Aorta (tissue), 5 donors: ENCODE measurements at regions not wholly inside any gene's neighbourhood (a gene's known extent, or its start where the extent isn't known, plus 50 kb on each side); places are given as distances from the start of the nearest gene placed in this dataset.

Experiments
- ATAC-seq: fragments of 200-7000 bp; cut with Tn5 transposase; one replicate; pipeline ENCODE4 v1.9.1; 2022; ENCODE audit warnings: moderate library complexity; ENCODE audit not compliant: low FRiP score
- DNase-seq, 2 donors: peaks; one replicate each; pipeline ENCODE4 v3.0.0-alpha.2; 2020
- H3K27ac ChIP-seq, 2 donors: one replicate each; pipeline ENCODE4 v1.5.1; 2013; ENCODE audit warnings: low read length in 2 of 2, mild to moderate bottlenecking in 2 of 2, moderate library complexity in 2 of 2, control low read depth in 1 of 2, inconsistent platforms in 1 of 2, low read depth in 1 of 2
- H3K27me3 ChIP-seq, 2 donors: one replicate each; pipeline ENCODE4 v1.6.1; 2013; ENCODE audit warnings: control low read depth in 1 of 2, low read length in 1 of 2, mild to moderate bottlenecking in 1 of 2, moderate library complexity in 1 of 2; ENCODE audit not compliant: insufficient read depth in 2 of 2, control insufficient read depth in 1 of 2
- H3K36me3 ChIP-seq, 2 donors: one replicate each; pipeline ENCODE4 v1.6.1; 2013; ENCODE audit warnings: control low read depth in 1 of 2, low read length in 1 of 2, mild to moderate bottlenecking in 1 of 2; ENCODE audit not compliant: insufficient read depth in 2 of 2, control insufficient read depth in 1 of 2
- H3K4me1 ChIP-seq, 2 donors: one replicate each; pipeline ENCODE4 v1.6.1; 2013; ENCODE audit warnings: low read length in 2 of 2, control low read depth in 1 of 2, mild to moderate bottlenecking in 1 of 2, moderate library complexity in 1 of 2; ENCODE audit not compliant: insufficient read depth in 2 of 2, control insufficient read depth in 1 of 2
- H3K4me3 ChIP-seq, 2 donors: one replicate each; pipeline ENCODE4 v1.5.1; 2013; ENCODE audit warnings: low read length in 2 of 2, control low read depth in 1 of 2, mild to moderate bottlenecking in 1 of 2
- H3K9me3 ChIP-seq: one replicate; pipeline ENCODE4 v1.6.1; 2013; ENCODE audit warnings: mild to moderate bottlenecking, low read length; ENCODE audit not compliant: control insufficient read depth
- WGBS, 2 donors: extraction: QIAGEN DNeasy Blood & Tissue Kit; methylation state at CpG; one replicate each; pipeline ENCODE4 v1.1.7; 2013; 5-methylcytosine and 5-hydroxymethylcytosine counted together
- intact Hi-C, 2 donors: fragments of 100-400 bp; cut with DNase I; formaldehyde crosslinking; loops; one replicate each; pipeline versions ENCODE4 v1.14.2 to v1.15.0; 2022
- donor health status: healthy with polysubstance abuse.
- donor health status: Bipolar disorder and iron deficiency.
- donor health status: DM: no; HTN: no; CAD: no.
- donor health status: DM: no; HTN: no; CAD: no.
- donor health status: DM: yes; HTN: yes; CAD: no.

DNA sequence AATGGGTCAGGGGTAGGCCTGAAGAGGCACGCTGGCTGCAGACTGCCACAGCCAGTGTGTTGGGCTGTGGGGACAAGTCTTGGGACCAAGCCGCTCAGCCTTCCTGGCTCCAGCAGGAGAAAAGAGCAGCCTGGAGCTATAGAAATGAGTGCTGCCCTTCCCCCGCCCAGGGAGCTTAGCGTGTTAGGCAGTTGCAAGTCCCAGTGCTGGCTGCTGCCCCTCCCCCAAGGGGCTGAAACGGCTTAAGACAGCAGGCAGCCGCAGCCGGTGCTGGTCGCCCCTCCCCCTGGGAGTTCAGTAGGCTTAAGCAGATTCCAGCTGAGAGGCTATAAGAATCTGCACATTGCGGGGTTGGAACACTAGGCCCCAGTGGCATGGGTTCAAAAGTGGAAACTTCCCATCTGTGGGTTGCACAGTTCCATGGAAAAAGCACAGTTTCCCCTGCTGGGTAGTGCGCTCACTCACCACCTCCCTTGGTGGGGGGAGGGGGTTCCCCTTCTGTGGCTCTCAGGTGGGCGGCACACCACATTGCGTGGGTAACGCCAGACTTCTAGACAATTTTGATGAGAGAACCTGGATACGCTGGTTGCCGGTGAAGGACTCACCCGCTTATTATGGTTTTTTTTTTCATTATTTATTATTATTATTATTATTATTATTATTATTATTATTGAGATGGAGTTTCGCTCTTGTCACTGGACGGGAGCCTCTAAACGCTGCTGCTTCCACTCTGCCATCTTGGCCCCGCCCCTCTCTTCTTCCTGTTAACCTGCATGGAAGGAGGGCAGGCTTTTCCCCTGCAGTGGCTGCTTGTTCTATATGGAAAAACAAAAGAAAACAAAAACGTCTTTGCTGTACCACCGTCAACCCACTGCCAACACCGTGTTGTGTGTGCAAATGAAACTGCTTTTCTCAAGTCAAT lies 151.1 kb downstream of the CXCL12 start:
- no peak for DNase-seq
- intact Hi-C loops = no loop called here
- ATAC-seq = no peak

GRCh38 chr10:44217274-44217820 lies 167.6 kb downstream of the CXCL12 start:
- 18 to 30% methylated on average over 3 of the region's 3 CpGs for WGBS, 2 donors
- H3K4me1 ChIP-seq = no peaks in the 10 kb centered on the region
- intact Hi-C loops = no loop called here
- ATAC-seq (peak; percentile 77), DNase-seq (no peak)
- H3K27ac ChIP-seq = no peak overlapping the region
- no peaks in the 10 kb centered on the region for H3K27me3 ChIP-seq
- no peak overlapping the region for H3K4me3 ChIP-seq
- no peaks in the 10 kb centered on the region for H3K36me3 ChIP-seq
- no peaks in the 10 kb centered on the region for H3K9me3 ChIP-seq

More for the DNA sequence above, 151.1 kb downstream of the CXCL12 start:
- Histone ChIP-seq H3K4me3 (no peak overlapping the region), H3K27me3 (no peaks in the 10 kb centered on the region), H3K4me1 (no peaks in the 10 kb centered on the region), H3K36me3 (no peaks in the 10 kb centered on the region), H3K9me3 (no peaks in the 10 kb centered on the region), H3K27ac (no peak overlapping the region)
- WGBS, 2 donors = 68 to 70% methylated on average over 23 of the region's 23 CpGs

- WGBS, 2 donors = 93 to 96% methylated on average over 2 of the region's 2 CpGs
- intact Hi-C loops = no loop called here
- DNase-seq (no peak), ATAC-seq (no peak)
- Histone ChIP-seq H3K4me1 (no peaks in the 10 kb centered on the region), H3K36me3 (no peaks in the 10 kb centered on the region), H3K9me3 (no peaks in the 10 kb centered on the region), H3K27ac (no peak overlapping the region), H3K27me3 (no peaks in the 10 kb centered on the region), H3K4me3 (no peak overlapping the region)
Observed at GRCh38 chr10:44216073-44216472, 168.8 kb downstream of the CXCL12 start.

DNA sequence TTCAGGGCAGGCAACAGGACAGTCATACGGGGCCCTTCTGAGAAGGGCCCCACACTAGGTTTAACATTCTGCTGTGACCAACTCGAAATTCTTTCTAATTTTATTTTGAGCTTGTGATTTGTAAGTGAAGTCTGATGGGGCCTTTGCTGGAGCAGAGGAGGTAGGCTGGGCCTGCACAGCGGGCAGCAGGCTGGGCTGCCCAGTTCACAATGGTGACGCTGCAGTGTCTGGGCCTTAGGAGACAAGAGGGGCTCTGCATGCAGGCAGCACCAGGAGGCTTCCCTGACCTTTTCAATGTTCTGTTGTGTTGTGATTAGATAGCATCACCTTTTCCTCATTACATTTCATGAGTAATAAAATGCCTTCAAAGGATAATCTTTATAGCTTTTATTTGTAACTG lies 175.1 kb downstream of the CXCL12 start:
- Histone ChIP-seq H3K4me3 (no peak overlapping the region), H3K9me3 (no peaks in the 10 kb centered on the region), H3K27ac (no peak overlapping the region), H3K27me3 (no peaks in the 10 kb centered on the region), H3K36me3 (no peaks in the 10 kb centered on the region), H3K4me1 (no peaks in the 10 kb centered on the region)
- 45 to 67% methylated on average over 4 of the region's 4 CpGs for WGBS, 2 donors
- ATAC-seq (no peak), DNase-seq (no peak)
- intact Hi-C loops = no loop called here

GRCh38 chr10:44207160-44207559 lies 177.7 kb downstream of the CXCL12 start:
- intact Hi-C loops = no loop called here
- 91 to 94% methylated on average over 9 of the region's 9 CpGs for WGBS, 2 donors
- Histone ChIP-seq H3K27ac (no peak overlapping the region), H3K4me3 (no peak overlapping the region), H3K9me3 (no peaks in the 10 kb centered on the region), H3K27me3 (no peaks in the 10 kb centered on the region), H3K4me1 (no peaks in the 10 kb centered on the region), H3K36me3 (no peaks in the 10 kb centered on the region)
- DNase-seq (no peak), ATAC-seq (no peak)

GRCh38 chr10:44206127-44206818 lies 178.6 kb downstream of the CXCL12 start:
- ATAC-seq (no peak), DNase-seq (no peak)
- Histone ChIP-seq H3K9me3 (no peaks in the 10 kb centered on the region), H3K36me3 (no peaks in the 10 kb centered on the region), H3K27ac (no peak overlapping the region), H3K4me1 (no peaks in the 10 kb centered on the region), H3K4me3 (no peak overlapping the region), H3K27me3 (no peaks in the 10 kb centered on the region)
- intact Hi-C loops = no loop called here
- 91 to 92% methylated on average over 25 of the region's 25 CpGs for WGBS, 2 donors

DNA sequence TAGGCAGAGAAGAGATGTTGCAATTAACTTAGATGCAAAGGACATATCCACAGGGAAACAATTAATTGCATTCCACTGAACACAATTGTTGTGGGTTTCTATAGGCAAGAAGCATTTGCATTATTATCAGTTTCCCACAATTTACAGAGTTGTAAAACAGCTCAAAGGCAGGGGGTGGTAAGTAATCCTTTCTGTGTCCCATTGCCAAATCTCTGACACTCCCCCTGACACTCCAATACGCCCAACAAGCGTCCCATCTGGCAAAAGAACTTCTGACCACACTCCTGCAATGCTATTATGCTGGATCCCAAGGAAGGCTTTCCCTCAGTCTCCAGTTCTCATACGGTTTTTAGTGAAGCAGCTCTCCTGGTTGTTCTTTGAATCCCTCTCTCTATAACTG lies 179.8 kb downstream of the CXCL12 start:
- ATAC-seq (no peak), DNase-seq (no peak)
- no peak overlapping the region for H3K4me3 ChIP-seq
- H3K27me3 ChIP-seq = no peaks in the 10 kb centered on the region
- no peaks in the 10 kb centered on the region for H3K4me1 ChIP-seq
- WGBS, 2 donors = 70 to 74% methylated on average over 3 of the region's 3 CpGs
- H3K27ac ChIP-seq = no peak overlapping the region
- intact Hi-C loops = no loop called here
- H3K36me3 ChIP-seq = no peaks in the 10 kb centered on the region
- H3K9me3 ChIP-seq = no peaks in the 10 kb centered on the region

- intact Hi-C loops = no loop called here
- no peak for DNase-seq
- H3K27ac ChIP-seq = no peak overlapping the region
- no peaks in the 10 kb centered on the region for H3K27me3 ChIP-seq
- no peaks in the 10 kb centered on the region for H3K36me3 ChIP-seq
- no peak for ATAC-seq
- H3K4me1 ChIP-seq = no peaks in the 10 kb centered on the region
- no peak overlapping the region for H3K4me3 ChIP-seq
- H3K9me3 ChIP-seq = no peaks in the 10 kb centered on the region
Observed at GRCh38 chr10:44203535-44203934, 181.4 kb downstream of the CXCL12 start.
